GM18517 (cell line): ENCODE measurements at regions not wholly inside any gene's neighbourhood (a gene's known extent, or its start where the extent isn't known, plus 50 kb on each side); places are given as distances from the start of the nearest gene placed in this dataset.

ENCODE experiments used
- ATAC-seq: cut with Tn5 transposase; IDR thresholded peaks from one replicate; pipeline ENCODE4 v1.9.1; 2021; ENCODE audit warnings: mild to moderate bottlenecking, moderate library complexity; ENCODE audit not compliant: unreplicated experiment

GRCh38 chr10:125284875-125285597 is 124.7 kb upstream of the CTBP2 start:
- no peak for ATAC-seq

GRCh38 chr10:125283836-125284614 is 123.7 kb upstream of the CTBP2 start:
- ATAC-seq = no peak

DNA sequence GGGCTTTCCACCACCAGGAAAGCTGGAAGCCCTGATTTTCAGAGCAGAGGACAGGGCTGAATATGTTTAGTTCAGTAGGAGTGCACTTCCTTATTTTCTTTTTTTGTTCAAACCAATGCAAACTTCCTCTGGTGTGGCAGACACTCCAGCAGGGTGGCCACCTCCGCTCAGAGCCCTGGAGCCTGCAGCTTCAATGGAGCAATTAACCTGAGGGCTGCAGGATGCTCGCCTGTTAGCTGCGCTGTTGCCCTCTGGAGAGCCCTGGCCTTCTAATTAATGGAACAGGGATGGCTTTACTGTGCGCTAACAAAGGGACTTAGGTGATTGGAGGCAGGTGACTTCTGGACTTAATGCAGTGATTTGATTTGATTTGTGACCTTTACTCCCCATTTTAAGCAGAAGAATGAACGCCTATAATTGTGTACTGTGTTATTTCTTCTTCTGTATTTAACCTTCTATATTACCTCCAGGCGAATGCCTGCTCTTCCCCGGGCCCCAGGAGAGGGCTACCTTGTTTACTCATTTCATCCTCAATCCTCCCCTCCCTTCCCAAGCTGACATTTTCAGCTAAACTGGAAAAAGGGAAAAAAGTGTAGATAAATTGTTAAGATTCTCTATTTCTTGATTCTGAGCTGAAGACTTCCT is 123.0 kb upstream of the CTBP2 start:
- no peak for ATAC-seq

- ATAC-seq = no peak
These were observed 120.7 kb upstream of the CTBP2 start for GRCh38 chr10:125281091-125281490.

- ATAC-seq = no peak
These were observed 115.8 kb upstream of the CTBP2 start for GRCh38 chr10:125276133-125276532.

DNA sequence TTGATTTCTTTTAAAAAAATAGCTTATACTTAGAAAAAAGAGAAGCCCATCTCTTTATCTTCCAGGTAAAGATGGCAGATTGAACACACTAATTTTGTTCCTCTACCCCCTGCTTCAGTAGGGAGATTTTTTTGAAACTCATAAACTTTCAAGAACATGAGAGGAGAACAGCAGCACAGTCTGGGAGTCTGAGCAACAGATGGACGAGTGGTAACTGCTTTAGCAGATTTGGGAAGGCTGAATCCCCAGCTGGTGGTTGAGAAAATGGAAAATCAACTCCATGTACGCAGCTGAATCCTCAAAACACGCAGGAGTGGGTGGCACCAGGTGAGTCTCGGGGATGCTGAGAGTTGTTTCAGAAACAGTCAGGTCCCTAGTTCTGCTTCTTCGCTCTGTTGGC is 114.6 kb upstream of the CTBP2 start:
- ATAC-seq = no peak

- ATAC-seq = no peak
These were observed 112.7 kb upstream of the CTBP2 start for GRCh38 chr10:125273023-125273422.

DNA sequence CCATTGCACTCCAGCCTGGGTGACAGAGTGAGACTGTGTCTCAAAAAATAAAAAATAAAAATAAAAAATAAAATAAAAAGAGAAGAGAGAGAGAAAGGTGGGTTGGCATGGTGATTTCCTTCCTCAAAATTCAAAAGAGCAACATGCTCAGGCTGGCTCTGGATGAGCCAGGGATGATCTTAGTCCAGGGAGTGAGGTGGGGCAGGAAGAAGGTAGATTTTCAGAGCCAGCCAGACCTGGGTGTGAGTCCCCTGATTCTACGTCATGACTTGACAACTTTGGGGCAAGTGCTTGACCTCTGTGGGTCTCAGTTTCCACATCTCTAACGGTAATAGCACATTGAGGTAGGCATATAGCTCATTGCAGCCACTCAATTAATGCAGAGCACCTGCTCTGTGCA is 109.4 kb upstream of the CTBP2 start:
- ATAC-seq = no peak

GRCh38 chr10:125266966-125267365 is 106.6 kb upstream of the CTBP2 start:
- ATAC-seq = no peak

DNA sequence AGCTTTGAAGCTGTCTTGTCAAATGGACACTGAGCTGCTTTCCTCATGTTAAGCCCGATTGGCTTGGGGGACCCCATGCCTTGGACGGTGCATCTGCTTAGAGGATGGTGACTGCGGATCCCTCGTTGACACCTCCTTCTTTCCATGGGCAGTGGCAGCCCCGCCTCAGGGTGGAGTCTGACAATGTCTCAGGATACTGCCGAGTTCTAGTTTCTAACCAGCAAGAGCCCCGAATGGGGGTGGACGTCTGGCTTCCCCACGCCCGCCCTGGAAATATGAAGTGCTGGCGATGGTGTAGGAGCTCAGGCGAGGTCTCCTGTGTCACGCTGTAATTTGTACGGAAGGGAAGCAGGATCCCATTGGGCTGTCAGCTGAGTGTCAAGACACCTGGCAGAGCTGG is 106.2 kb upstream of the CTBP2 start:
- no peak for ATAC-seq

GRCh38 chr10:125265579-125265955 is 105.2 kb upstream of the CTBP2 start:
- ATAC-seq = no peak

DNA sequence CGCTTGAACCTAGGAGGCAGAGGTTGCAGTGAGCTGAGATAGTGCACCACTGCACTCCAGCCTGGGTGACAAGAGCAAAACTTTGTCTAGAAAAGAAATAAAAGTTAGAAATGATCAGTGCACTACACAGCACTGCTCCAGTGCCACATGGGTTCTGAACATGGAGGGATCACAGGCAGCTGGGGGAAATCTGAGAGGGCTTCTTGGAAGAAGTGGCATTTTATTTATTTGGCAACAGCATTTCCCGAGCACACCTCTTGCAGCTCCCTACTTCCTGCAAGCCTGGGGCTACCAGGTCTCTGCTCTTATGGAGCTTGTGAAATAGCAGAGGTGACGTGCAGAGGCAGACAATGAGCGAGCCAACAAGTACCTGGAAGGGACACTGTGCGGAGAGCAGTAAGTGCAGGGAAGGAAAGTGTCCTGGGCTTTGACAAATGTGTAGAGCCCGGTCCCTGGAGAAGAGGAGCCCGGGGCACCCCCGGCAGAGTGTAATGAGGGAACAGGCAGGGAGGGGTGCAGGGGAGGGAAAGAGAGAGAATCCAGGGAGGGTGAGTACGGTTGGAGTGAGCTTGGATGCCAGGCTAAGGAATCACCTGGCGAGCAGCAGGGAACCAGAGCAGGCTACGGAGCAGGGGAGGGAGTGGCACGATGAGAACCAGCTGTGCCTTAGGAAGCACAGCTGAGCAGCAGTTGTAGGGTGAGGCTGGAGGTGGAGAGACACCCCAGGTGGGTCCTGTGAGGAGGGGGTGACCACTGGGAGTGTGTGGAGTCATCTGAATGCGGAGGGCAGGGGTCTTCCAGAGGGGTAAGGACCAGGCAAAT is 104.6 kb upstream of the CTBP2 start:
- ATAC-seq = no peak

DNA sequence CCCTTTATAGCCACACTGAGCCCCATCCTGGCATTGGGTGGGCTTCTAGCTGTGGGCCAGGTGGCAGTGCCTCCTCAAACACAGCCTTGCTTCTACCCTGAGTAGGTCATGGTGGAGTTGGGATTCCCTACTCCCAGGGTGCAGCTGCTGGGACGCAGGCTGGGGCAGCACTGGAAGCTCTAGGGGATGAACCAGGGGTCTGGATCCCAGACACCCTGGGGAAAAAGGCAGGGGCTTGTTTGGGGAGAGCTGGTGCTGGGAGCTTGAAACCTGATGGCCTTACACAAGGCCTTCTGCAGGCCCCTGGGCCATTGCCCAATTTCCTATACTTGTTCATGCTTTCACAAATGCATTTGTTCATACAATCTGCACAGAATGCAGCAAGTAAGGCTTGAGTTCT is 103.7 kb upstream of the CTBP2 start:
- no peak for ATAC-seq

- ATAC-seq = no peak
These were observed 103.2 kb upstream of the CTBP2 start for GRCh38 chr10:125263551-125263950.

GRCh38 chr10:125262920-125263319 is 102.6 kb upstream of the CTBP2 start:
- no peak for ATAC-seq

GRCh38 chr10:125262409-125262808 is 102.0 kb upstream of the CTBP2 start:
- no peak for ATAC-seq

DNA sequence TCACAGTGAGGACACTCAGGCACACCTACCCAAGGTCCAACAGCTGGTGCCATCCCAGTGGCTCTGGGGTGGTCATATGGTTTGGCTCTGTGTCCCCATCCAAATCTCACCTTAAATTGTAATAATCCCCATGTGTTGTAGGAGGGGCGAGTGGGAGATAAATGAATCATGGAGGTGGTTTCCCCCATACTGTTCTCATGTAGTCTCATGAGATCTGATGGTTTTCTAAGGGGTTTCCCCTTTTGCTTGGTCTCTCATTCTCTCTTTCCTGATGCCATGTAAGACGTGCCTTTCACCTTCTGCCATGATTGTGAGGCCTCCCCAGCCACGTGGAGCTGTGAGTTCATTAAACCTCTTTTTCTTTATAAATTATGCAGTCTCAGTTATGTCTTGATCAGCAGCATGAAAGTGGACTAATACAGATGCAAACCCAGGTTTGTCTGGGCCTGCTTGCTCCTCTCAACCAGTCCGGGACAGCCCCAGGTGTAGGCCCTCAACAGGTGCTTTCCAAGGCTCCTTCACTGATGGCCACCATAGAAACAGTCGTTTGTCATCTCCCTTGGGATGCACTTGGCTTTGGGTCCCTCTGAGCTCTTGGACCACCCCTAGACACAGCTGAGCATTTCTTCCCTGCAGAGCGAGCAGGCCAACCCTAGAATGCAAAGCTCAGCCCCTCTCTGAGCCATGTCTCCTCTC is 101.3 kb upstream of the CTBP2 start:
- no peak for ATAC-seq

DNA sequence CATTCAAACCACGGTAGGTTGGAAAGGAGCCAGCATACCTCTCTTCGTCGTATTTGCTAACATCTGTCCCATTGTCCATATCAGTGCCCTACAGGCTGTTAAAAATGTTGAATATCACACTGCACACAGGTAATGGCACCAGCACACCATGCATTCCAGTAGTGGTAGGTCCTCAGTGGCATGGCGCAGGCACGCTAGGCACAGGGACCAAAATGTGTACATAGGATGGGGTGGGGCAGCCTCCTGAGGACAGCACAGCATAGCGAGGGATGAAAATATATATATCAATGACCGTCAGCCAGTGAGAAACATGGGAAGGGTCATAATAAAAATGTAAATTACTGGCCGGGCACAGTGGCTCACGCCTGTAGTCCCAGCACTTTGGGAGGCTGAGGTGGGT is 99.9 kb upstream of the CTBP2 start:
- ATAC-seq = no peak

- no peak for ATAC-seq
These were observed 99.3 kb upstream of the CTBP2 start for GRCh38 chr10:125259651-125260050.

- ATAC-seq = no peak
These were observed 98.3 kb upstream of the CTBP2 start for GRCh38 chr10:125258676-125259075.
